GM18873 (cell line): ENCODE measurements at regions not wholly inside any gene's neighbourhood (a gene's known extent, or its start where the extent isn't known, plus 50 kb on each side); places are given as distances from the start of the nearest gene placed in this dataset.
"Not testable (repeated sequence)": the region's sequence is repeated elsewhere in the genome, so short reads cannot be mapped to it uniquely, and the experiment has no call there.

Experiments
- ATAC-seq: cut with Tn5 transposase; IDR thresholded peaks from one replicate; pipeline ENCODE4 v1.9.1; 2021; ENCODE audit warnings: mild to moderate bottlenecking, moderate library complexity, moderate number of reproducible peaks; ENCODE audit not compliant: unreplicated experiment, low FRiP score

GRCh38 chr2:67614454-67614853, 217.3 kb downstream of the ETAA1 start:
- ATAC-seq = no peak

DNA sequence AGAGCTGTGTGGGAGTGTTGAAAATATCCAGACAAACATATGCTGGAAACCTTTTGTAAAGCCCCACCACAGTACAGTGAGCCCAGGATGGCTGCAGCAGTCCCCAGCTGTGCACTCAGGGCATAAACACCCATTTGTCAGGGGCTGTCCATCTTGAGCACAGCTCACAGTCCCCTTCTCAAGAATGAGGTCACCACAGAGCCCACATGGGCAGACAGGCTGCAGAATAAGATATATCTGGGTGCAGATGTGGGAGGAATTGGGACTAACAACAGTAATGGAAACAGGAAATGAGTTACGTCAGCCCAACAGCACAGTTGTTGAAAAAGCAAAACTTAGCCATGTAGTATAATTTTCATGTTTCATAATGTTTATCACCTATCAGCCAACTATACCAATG, 219.6 kb downstream of the ETAA1 start:
- peak; percentile 61 for ATAC-seq

DNA sequence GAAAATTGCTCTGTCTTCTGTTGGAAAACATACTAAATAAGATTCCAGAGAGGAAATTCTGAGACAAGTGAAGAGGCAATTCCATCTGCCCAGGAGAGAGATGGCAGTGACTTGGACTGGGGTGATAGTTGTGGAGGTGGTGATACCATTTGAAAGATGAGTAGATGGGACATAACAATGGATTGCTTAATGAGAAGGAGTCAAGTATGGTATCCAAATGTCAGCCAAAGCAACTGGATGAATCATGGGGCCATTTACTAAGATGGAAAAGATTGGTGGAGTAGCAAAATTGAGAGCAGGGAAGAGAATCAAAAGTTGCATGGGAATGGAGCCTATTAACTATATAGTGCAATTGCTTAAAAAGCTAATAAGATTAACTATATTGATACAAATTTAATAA, 222.1 kb downstream of the ETAA1 start:
- ATAC-seq = no peak

- ATAC-seq = not testable (repeated sequence)
Measured at GRCh38 chr2:67623741-67624140, 226.6 kb downstream of the ETAA1 start.

- no peak for ATAC-seq
Measured at GRCh38 chr2:67625178-67625577, 228.0 kb downstream of the ETAA1 start.

DNA sequence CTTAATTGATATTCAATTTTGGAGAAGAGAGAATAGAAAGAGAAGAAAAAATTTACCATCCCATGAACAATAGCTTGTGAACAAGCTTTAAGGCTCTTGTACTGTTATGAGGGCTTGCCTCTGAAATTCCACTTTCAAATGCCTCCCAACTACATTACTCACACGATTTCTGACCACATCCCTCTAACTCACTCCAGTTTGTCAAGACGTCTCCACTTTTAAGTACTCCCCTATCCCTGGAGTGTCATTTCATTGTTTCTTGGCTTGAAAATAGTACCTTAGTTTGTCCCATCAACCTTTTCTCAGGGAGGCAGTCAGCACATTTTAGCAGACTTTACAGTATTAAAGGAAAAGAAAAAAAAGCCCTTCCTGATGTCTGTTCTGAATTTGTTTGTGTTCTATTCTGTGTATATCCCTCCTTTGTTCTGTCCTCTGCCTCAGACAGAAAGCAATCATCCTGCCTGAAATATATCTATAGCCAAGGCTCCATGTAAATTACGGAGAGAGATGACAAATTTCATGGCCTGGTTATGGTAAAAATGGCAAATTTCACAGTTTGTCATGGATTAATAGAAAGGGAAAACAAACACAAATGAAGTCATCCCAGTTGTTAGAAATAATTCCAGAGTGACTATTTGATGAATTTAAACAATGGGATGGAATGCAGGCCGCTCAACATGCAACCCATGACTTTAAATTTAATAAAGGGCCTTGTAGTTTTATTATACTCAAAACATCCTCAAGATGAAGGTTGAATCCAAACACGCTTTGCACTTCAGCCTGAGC, 228.8 kb downstream of the ETAA1 start:
- no peak for ATAC-seq

DNA sequence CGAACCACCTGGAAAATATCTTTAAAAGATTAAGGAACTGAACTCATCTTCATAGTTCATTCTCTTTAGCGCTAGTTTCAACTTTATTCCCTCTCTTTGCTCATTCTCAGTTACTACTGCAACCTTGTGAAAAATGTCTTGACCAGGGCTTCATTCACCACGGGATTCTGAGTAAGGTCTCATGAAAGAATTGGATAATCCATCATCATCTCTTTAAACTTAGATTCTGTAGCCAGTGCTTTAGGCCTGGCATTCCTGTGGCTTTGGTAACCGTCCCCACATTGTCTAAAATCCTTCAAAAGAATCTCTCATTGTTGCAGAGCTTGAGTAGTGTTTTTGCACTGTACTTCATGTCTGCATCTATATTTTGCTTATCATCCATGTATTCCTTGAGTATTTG, 229.5 kb downstream of the ETAA1 start:
- no peak for ATAC-seq

DNA sequence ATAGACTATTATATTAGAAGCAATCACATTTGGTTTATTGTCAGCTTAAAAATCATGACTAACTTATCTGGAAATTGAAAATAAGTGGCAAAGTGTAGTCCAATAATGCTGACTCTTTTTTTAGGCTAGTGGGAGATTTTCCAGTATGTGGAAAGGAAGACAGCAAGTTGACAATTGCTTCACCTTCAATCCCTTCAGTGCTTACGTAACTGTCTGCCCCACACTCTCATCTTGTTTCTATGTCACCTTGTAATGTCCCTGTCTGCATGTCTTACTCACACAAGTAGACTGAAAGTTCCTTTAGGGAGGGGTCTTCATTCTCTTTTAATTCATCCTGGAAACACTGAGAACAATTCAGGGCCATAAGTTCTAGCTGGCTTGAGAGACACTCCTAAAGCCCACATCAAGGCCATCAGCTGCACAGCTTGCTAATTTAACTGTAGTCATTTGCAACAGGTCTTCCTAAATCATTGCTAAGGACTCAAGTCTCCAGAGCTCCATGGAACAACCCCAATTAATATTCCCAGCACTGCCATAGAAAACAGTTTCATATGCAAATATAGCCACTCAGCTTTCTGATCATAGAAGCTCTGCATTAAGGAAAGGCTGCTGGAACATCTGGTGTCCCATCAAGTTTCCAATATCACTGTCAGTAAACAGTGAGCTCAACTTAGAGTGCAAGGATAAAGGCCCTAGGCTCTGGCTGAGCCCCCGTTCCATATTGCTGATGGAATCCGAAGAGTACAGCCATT, 230.5 kb downstream of the ETAA1 start:
- no peak for ATAC-seq

- no peak for ATAC-seq
Measured at GRCh38 chr2:67628892-67629291, 231.8 kb downstream of the ETAA1 start.

DNA sequence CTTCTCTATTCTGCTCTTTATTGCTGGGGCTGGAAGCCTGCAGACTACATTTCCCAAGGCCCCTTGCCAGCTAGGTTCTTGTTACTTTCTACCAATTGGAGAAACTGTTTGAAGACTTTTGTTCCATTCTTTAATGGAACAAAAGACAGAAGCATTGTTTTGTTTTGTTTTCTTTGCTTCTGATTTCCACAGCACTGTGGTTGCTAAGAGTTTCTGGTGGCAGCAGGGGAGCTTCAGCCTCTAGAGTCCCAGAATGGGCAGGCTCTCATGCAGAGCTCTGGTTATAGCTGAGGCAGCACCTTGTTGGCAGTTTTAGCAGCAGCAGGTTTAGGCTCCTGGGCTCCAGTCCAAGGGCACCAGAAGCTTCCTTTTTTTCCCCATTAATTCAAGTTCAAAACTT, 234.3 kb downstream of the ETAA1 start:
- ATAC-seq = no peak

- ATAC-seq = no peak
Measured at GRCh38 chr2:67633212-67633856, 236.2 kb downstream of the ETAA1 start.

GRCh38 chr2:67638146-67638545, 241.0 kb downstream of the ETAA1 start:
- ATAC-seq = no peak

DNA sequence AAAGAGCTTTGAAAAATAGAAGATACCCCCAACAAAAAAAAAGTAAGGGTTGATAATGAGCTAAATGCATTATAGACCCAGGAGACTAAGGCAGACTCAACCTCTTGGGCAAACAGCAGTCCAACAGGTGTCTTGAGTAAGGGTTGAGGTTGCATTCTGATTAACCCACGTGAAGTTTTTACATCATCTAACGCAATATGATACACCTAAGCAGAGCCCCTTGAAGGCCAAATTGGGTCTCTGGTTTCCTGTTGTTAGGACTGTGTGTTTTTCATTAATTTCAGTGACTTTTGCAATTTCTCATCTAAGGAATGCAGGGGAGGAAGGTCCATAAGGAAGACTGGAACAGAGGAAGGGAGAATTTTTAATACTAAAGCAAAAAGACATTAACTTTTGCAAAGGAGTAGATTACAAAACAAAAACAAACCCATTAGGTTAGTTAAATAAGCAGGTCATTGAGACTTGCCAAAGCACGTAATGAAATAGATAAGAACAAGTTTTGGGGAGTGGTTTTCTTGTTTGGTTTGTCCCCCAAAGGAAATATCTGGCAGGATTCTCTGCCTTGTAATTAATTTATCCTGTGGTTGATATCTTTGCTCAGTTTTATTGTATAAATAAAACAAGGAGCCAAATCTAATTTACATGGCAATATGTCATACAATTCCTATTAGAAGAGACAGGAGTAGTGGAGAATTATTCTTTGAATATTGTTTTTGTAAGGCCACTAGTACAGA, 244.3 kb downstream of the ETAA1 start:
- no peak for ATAC-seq

- no peak for ATAC-seq
Measured at GRCh38 chr2:67642046-67642382, 244.9 kb downstream of the ETAA1 start.

GRCh38 chr2:67642961-67643360, 245.8 kb downstream of the ETAA1 start:
- ATAC-seq = no peak

DNA sequence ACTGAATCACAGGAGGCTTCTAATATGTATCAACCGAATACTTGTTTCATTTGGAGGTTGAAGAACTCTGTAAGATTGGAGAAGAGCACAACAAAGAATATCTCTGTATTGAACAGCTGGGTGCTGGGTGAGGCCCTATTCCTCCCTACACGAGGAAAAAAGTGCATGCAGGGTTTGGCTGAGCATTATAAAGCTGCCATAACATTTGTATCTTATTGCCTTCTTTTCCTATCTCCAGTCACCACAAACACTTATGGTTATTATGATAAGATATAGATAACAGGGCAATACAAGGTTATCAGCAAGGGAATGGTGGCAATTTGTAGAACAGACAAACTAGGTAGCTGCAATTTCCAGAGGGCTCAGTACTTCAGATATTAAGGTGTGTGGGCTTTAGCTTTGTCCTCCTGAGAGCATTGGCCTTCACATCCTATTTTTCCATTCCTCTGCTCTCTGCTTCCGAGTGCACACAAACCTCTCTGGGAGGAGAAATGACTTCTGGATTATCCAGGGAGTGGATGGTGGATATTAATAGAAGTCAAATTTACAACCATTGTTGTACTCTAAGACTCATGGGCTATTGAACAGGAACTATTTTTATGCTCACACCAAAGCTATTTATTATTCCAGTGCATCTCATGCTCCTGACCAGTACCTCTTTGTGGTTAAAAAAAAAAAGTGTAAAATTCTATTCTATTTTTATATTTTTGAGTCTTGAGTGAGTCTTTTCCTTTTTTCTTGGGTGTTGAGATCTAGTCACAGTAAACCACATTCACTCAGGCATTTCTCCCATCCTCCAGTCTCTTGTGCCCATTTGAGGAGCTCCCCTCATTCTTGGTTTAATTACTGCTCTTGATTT, 248.4 kb downstream of the ETAA1 start:
- no peak for ATAC-seq

GRCh38 chr2:67646714-67647333, 249.7 kb downstream of the ETAA1 start:
- no peak for ATAC-seq

DNA sequence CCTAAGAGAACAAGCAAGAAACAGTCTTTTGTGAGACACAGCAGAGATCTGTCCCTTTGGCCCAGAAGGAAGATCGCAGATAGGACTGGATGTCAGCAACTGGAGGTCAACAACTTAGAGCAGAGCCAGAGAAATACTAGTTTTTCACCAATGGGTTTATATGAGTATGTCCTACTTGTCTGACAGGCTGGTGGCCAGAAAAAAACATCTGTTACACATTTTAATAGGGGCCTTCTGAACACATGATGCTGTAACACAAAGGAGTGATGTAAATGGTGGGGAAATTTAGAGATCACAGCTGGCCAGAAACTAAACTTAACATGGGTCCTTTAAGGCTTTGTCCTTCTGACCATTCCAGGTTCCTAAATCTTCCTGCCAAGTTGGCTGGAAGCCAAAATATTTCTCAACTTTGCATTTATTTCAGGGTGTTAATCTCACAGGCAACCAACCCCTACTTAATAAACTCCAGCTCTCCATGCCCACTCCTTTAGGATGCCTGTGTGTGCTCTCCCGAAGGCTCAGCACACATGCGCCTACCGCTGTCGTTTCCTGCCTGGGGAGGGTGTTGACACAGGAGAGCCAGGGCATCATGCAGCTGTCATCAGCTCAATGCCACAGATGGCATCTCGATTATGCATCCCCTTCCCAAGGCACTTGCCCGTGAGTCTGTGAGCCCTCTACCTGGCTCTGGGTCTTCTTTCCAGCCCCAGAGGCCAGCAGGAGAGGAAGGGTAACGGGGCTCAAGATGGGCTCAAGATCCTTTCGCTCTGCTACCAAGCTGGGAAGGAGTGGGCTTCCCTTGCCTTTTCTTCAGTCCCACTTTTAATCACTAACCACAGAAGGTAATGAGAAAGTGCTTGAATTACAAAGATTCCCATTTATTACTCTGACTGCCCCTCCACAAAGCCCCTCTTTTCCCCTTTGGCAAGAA, 252.5 kb downstream of the ETAA1 start:
- no peak for ATAC-seq
